Hepatocyte (in vitro differentiated cells): ENCODE measurements at regions not wholly inside any gene's neighbourhood (a gene's known extent, or its start where the extent isn't known, plus 50 kb on each side); places are given as distances from the start of the nearest gene placed in this dataset.

Experiments used
- DNase-seq: peaks from one replicate; pipeline ENCODE4 v3.0.0-alpha.2; 2016; ENCODE audit warnings: low spot score
- H2AFZ ChIP-seq: fragments of 200-600 bp; sonication (generic); 2 replicates; pipeline ENCODE4 v1.6.0; 2016; ENCODE audit warnings: antibody characterized with exemption, mild to moderate bottlenecking
- H3K27ac ChIP-seq: fragments of 200-600 bp; sonication (generic); 2 replicates; pipeline ENCODE4 v1.5.1; 2016; ENCODE audit warnings: mild to moderate bottlenecking
- H3K27me3 ChIP-seq: fragments of 200-600 bp; sonication (generic); 2 replicates; pipeline ENCODE4 v1.6.1; 2016
- H3K36me3 ChIP-seq: fragments of 200-600 bp; sonication (generic); replicated peaks from 2 replicates; pipeline ENCODE4 v1.5.1; 2016; ENCODE audit warnings: low read depth; ENCODE audit not compliant: insufficient read depth
- H3K4me1 ChIP-seq: fragments of 200-600 bp; sonication (generic); 2 replicates; pipeline ENCODE4 v1.5.1; 2016; ENCODE audit warnings: mild to moderate bottlenecking, moderate library complexity; ENCODE audit not compliant: insufficient read depth
- H3K4me2 ChIP-seq: fragments of 200-600 bp; sonication (generic); 2 replicates; pipeline ENCODE4 v1.6.0; 2016
- H3K4me3 ChIP-seq: fragments of 200-600 bp; sonication (generic); 2 replicates; pipeline ENCODE4 v1.5.1; 2016; ENCODE audit warnings: mild to moderate bottlenecking
- H3K79me2 ChIP-seq: fragments of 200-600 bp; sonication (generic); 2 replicates; pipeline ENCODE4 v1.6.0; 2017; ENCODE audit warnings: mild to moderate bottlenecking
- H3K9me2 ChIP-seq: fragments of 200-600 bp; sonication (generic); replicated peaks from 2 replicates; pipeline ENCODE4 v1.6.0; 2017; ENCODE audit warnings: mild to moderate bottlenecking; ENCODE audit not compliant: insufficient read depth
- H3K9me3 ChIP-seq: fragments of 200-600 bp; sonication (generic); 2 replicates; pipeline ENCODE4 v1.5.1; 2016; ENCODE audit warnings: low read depth, mild to moderate bottlenecking
- H4K20me1 ChIP-seq: fragments of 200-600 bp; sonication (generic); 2 replicates; pipeline ENCODE4 v1.6.0; 2016; ENCODE audit warnings: mild to moderate bottlenecking; ENCODE audit not compliant: insufficient read depth, poor library complexity, severe bottlenecking
- CTCF ChIP-seq: fragments of 200-600 bp; sonication (generic); IDR thresholded peaks from 2 replicates; pipeline ENCODE4 v1.5.1; 2016; ENCODE audit warnings: antibody characterized with exemption, mild to moderate bottlenecking; ENCODE audit not compliant: poor library complexity
- EZH2 ChIP-seq: fragments of 200-600 bp; sonication (generic); IDR thresholded peaks from 2 replicates; pipeline ENCODE4 v1.6.1; 2016; ENCODE audit warnings: antibody characterized with exemption, mild to moderate bottlenecking, borderline replicate concordance
- EZH2phosphoT487 ChIP-seq: fragments of 200-600 bp; sonication (generic); IDR thresholded peaks from one replicate; pipeline ENCODE4 v1.6.1; 2018; ENCODE audit warnings: antibody characterized with exemption, mild to moderate bottlenecking, low read depth, moderate library complexity; ENCODE audit not compliant: unreplicated experiment, severe bottlenecking
- WGBS: methylation state at CpG from one replicate; pipeline ENCODE4 v1.1.6; 2016; ENCODE audit warnings: low lambda C conversion rate; ENCODE audit errors: missing lambda C conversion rate; 5-methylcytosine and 5-hydroxymethylcytosine counted together

- H2AFZ ChIP-seq, result no peak overlapping the region
- H3K4me2 ChIP-seq, result no peak overlapping the region
- 88% methylated on average over 24 of the region's 24 CpGs for WGBS
- H3K9me2 ChIP-seq, result no peaks in the 10 kb centered on the region
- H4K20me1 ChIP-seq, result no peaks in the 10 kb centered on the region
- H3K4me1 ChIP-seq, result no peaks in the 10 kb centered on the region
- H3K9me3 ChIP-seq, result no peaks in the 10 kb centered on the region
- peaks cover 4% of the 10 kb centered on the region for H3K27me3 ChIP-seq
- no peaks in the 10 kb centered on the region for H3K36me3 ChIP-seq
- H3K27ac ChIP-seq, result no peak overlapping the region
- H3K4me3 ChIP-seq, result no peak overlapping the region
- H3K79me2 ChIP-seq, result no peaks in the 10 kb centered on the region
- DNase-seq, result no peak
- no peak for TF ChIP-seq CTCF
- TF ChIP-seq EZH2, result no peak
- TF ChIP-seq EZH2phosphoT487, result no peak
Observed at GRCh38 chr22:49687786-49688515, 139.7 kb downstream of the BRD1 start.

DNA sequence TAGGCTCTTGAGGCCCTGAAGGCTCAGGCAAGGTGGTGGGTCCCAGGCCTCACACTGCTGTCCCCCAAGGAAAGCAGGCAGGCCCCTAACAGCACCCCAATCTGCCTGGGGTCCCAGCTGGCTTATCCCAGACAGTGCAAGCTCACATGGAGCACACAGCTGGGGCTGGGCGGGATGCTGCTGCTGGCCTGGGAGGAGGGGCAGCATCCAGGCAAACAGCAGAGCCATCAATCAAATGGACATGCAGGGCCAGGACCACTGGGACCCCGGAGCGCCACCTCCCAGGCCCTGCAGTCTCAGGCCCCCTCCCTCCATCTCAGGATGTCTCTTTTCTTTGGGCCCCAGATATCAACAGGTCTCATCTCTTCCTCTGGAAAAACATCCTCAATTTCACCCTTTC lies 140.3 kb downstream of the BRD1 start:
- no peaks in the 10 kb centered on the region for H3K4me1 ChIP-seq
- H4K20me1 ChIP-seq, result no peaks in the 10 kb centered on the region
- H3K9me3 ChIP-seq, result no peaks in the 10 kb centered on the region
- H2AFZ ChIP-seq, result no peak overlapping the region
- TF ChIP-seq CTCF (no peak), EZH2 (no peak), EZH2phosphoT487 (no peak)
- H3K4me2 ChIP-seq, result no peak overlapping the region
- no peaks in the 10 kb centered on the region for H3K36me3 ChIP-seq
- no peaks in the 10 kb centered on the region for H3K9me2 ChIP-seq
- 91% methylated on average over 1 of the region's 3 CpGs for WGBS
- peaks cover 4% of the 10 kb centered on the region for H3K27me3 ChIP-seq
- H3K79me2 ChIP-seq, result no peaks in the 10 kb centered on the region
- no peak overlapping the region for H3K27ac ChIP-seq
- DNase-seq, result no peak
- no peak overlapping the region for H3K4me3 ChIP-seq

- Histone ChIP-seq H3K4me1 (no peaks in the 10 kb centered on the region), H3K4me2 (no peak overlapping the region), H3K27ac (no peak overlapping the region), H3K36me3 (no peaks in the 10 kb centered on the region), H3K4me3 (no peak overlapping the region), H4K20me1 (no peaks in the 10 kb centered on the region), H3K9me3 (no peaks in the 10 kb centered on the region), H3K79me2 (no peaks in the 10 kb centered on the region), H3K27me3 (peaks cover 4% of the 10 kb centered on the region), H2AFZ (no peak overlapping the region), H3K9me2 (no peaks in the 10 kb centered on the region)
- no peak for DNase-seq
- 83% methylated on average over 17 of the region's 22 CpGs for WGBS
- no peak for TF ChIP-seq EZH2
- no peak for TF ChIP-seq CTCF
- TF ChIP-seq EZH2phosphoT487, result no peak
Observed at GRCh38 chr22:49686495-49687219, 141.0 kb downstream of the BRD1 start.
